HG03442 (cell line): ENCODE measurements at regions not wholly inside any gene's neighbourhood (a gene's known extent, or its start where the extent isn't known, plus 50 kb on each side); places are given as distances from the start of the nearest gene placed in this dataset.

ENCODE experiments used
- ATAC-seq: cut with Tn5 transposase; IDR thresholded peaks from one replicate; pipeline ENCODE4 v1.9.1; 2021; ENCODE audit warnings: mild to moderate bottlenecking, moderate library complexity; ENCODE audit not compliant: unreplicated experiment

- peak; percentile 96 for ATAC-seq
These were observed 241.3 kb upstream of the ZFHX3 start for GRCh38 chr16:73289232-73289631.

DNA sequence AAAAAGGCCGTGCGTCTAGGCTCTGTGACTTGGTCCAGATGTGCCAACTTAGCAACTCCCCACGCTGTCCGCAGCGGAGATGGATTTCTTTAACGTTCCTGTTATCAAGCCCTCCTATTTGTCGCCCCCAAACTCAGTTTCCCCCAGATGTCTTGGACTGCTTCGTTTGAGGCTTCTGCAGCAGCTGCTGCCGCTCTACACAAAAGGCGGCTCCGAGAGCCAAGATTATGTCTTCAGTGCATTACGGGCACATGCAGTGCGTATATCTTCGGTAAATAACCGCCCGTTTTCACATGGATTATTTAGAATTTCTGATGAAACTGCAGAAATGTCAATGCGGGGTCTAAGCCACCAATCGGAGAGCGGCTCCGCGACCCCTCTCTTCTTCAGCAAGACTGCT lies 240.6 kb upstream of the ZFHX3 start:
- no peak for ATAC-seq

GRCh38 chr16:73287859-73288405 lies 240.0 kb upstream of the ZFHX3 start:
- ATAC-seq = no peak

- no peak for ATAC-seq
These were observed 238.7 kb upstream of the ZFHX3 start for GRCh38 chr16:73286346-73287267.

GRCh38 chr16:73285436-73286201 lies 237.7 kb upstream of the ZFHX3 start:
- no peak for ATAC-seq

- ATAC-seq = no peak
These were observed 232.5 kb upstream of the ZFHX3 start for GRCh38 chr16:73280388-73280787.

- ATAC-seq = no peak
These were observed 231.5 kb upstream of the ZFHX3 start for GRCh38 chr16:73279451-73279850.

DNA sequence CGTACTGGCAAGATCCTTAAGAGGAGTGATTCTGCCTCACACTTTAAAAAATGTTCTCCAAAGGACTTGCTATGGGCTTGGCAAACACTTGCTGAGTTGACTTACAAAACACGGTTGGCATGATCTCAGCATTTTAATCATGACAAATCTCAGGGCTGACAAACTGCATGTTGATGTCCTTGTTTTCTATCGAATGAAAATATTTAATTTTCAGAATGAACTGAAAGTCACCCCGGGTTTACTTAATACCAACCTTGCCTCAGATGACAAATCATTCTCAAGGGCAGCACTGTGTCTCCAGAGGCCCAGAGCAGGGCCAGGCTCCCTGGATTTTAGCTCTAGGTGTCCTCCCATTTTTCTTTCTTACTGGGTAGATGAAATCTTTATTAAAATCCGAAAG lies 229.1 kb upstream of the ZFHX3 start:
- ATAC-seq = no peak

GRCh38 chr16:73275448-73275847 lies 227.5 kb upstream of the ZFHX3 start:
- no peak for ATAC-seq

GRCh38 chr16:73275024-73275423 lies 227.1 kb upstream of the ZFHX3 start:
- ATAC-seq = peak; percentile 57

- ATAC-seq = no peak
These were observed 226.2 kb upstream of the ZFHX3 start for GRCh38 chr16:73274140-73274539.

DNA sequence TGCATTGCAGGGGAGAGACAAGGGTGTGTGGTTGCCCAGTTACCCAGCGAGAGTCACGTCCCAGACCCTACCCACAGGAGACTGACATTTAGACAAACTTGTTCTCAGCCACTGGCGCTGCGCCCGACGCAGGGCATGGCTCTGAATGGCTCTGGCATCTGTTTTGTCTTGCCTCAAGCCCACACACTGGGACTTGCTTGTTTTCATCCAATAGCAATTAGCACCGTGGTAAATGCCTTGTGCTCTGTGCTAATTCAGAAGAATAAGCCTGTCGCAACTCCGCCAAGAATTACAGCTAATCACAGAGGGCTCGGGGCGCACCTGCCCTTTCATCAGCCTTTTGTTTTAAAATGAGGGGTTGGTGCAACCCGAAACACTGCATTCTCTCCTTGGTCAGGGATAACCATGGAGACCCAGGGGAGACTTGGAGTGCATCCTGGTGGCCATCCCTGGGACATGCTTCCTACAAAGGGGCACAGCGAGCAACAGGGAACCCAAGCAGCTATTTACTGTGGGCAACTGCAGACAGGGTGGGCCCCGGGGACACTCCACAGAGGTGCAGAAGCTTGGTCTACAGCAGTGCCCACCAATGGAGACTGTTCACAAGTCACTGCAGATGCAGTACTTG lies 220.6 kb upstream of the ZFHX3 start:
- no peak for ATAC-seq

GRCh38 chr16:73265935-73266334 lies 218.0 kb upstream of the ZFHX3 start:
- ATAC-seq = no peak

GRCh38 chr16:73265124-73265837 lies 217.4 kb upstream of the ZFHX3 start:
- no peak for ATAC-seq

GRCh38 chr16:73262931-73263330 lies 215.0 kb upstream of the ZFHX3 start:
- no peak for ATAC-seq

GRCh38 chr16:73255031-73255430 lies 207.1 kb upstream of the ZFHX3 start:
- no peak for ATAC-seq

- ATAC-seq = no peak
These were observed 206.1 kb upstream of the ZFHX3 start for GRCh38 chr16:73253922-73254480.

- no peak for ATAC-seq
These were observed 204.5 kb upstream of the ZFHX3 start for GRCh38 chr16:73252446-73252845.

GRCh38 chr16:73251608-73252007 lies 203.7 kb upstream of the ZFHX3 start:
- no peak for ATAC-seq

GRCh38 chr16:73248316-73248715 lies 200.4 kb upstream of the ZFHX3 start:
- no peak for ATAC-seq
